ENCODE measurements at regions not wholly inside any gene's neighbourhood (a gene's known extent, or its start where the extent isn't known, plus 50 kb on each side); places are given as distances from the start of the nearest gene placed in this dataset.

DNA sequence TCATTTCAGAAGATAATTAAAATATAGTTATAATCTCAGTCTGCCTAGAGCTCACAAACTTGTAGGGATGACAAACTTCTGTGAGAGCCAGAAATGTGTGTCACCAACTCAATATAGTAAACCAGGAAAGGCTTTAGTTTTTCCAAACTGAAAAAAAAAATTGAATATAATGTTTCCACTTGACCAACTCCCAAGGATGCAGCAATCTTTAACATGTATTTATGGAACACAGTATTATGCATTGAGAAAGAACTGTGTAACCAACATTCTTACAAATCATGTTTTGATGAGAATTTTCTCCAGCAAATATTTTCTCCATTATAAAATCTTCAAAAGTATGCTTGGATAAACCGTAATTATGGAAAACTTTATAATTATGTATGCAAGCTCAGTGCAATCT lies 50.1 kb upstream of the KLF12 start:
- DNase-seq = no peak

Data from right kidney (tissue), 1 donor.